A549 (cell line): ENCODE measurements at regions not wholly inside any gene's neighbourhood (a gene's known extent, or its start where the extent isn't known, plus 50 kb on each side); places are given as distances from the start of the nearest gene placed in this dataset.
"Not testable (repeated sequence)": the region's sequence is repeated elsewhere in the genome, so short reads cannot be mapped to it uniquely, and the experiment has no call there.

Experiments used
- ATAC-seq, 2 experiments: fragments of 200-7000 bp in 1 of 2; fragments of >200 bp in 1 of 2; cut with Nextera tagmentation in 1 of 2; cut with Tn5 transposase in 1 of 2; 3 replicates each; pipeline versions ENCODE4 v1.8.0 to v1.9.1; 2018 to 2020; ENCODE audit warnings: mild to moderate bottlenecking in 1 of 2, moderate library complexity in 1 of 2
- CTCF ChIA-PET: fragments of 300-600 bp; sonication (Branson Sonifier 250); formaldehyde crosslinking; extraction: SDS; loops from one replicate; lab custom pipeline; 2021; ENCODE audit warnings: antibody characterized with exemption, inconsistent platforms; lab: Yijun Ruan, JAX
- POLR2A ChIA-PET: fragments of 350-600 bp; formaldehyde crosslinking; extraction: SDS; loops from one replicate; lab custom pipeline; 2021; ENCODE audit warnings: antibody characterized with exemption, inconsistent platforms; lab: Yijun Ruan, JAX
- DNase-seq, 2 experiments: peaks; one replicate each; pipeline versions ENCODE4 v3.0.0 to v3.0.0-alpha.2; 2011 to 2016; ENCODE audit warnings: low read depth in 1 of 2, low spot score in 1 of 2
- FAIRE-seq: peaks from 2 replicates; lab custom pipeline; 2011; peaks lifted over from hg19 to GRCh38; lab: Jason Lieb, UNC
- H3K27ac ChIP-seq, 2 experiments: fragments of >200 bp; sonication (Bioruptor Twin); formaldehyde crosslinking; 3 replicates each; pipeline ENCODE4 v1.5.1; 2016 to 2017
- H3K4me1 ChIP-seq: fragments of >200 bp; sonication (Bioruptor Twin); formaldehyde crosslinking; 3 replicates; pipeline ENCODE4 v1.6.1; 2016
- H3K4me2 ChIP-seq: fragments of >200 bp; sonication (Bioruptor Twin); formaldehyde crosslinking; 3 replicates; pipeline ENCODE4 v1.6.1; 2016
- H3K4me3 ChIP-seq: fragments of >200 bp; sonication (Bioruptor Twin); formaldehyde crosslinking; 3 replicates; pipeline ENCODE4 v1.5.1; 2016
- H3K9me3 ChIP-seq: fragments of >200 bp; sonication (Bioruptor Twin); formaldehyde crosslinking; 3 replicates; pipeline ENCODE4 v1.6.1; 2016
- ZFP36 ChIP-seq: fragments of 450-650 bp; IDR thresholded peaks from 2 replicates; pipeline ENCODE4 v1.6.1; 2014; ENCODE audit warnings: borderline replicate concordance; ENCODE audit not compliant: partially characterized antibody
- WGBS: methylation state at CpG from one replicate; pipeline ENCODE4 v1.1.6; 2017; ENCODE audit errors: missing lambda C conversion rate; 5-methylcytosine and 5-hydroxymethylcytosine counted together

- ATAC-seq, FAIRE-seq, CTCF ChIA-PET, H3K4me3 ChIP-seq, H3K9me3 ChIP-seq, H3K4me2 ChIP-seq, H3K27ac ChIP-seq, DNase-seq, POLR2A ChIA-PET, H3K4me1 ChIP-seq: not testable (repeated sequence)
These were observed 2755.0 kb downstream of the RPIA start for GRCh38 chr2:91446489-91446888.

- not testable (repeated sequence) for FAIRE-seq
These were observed 2755.4 kb downstream of the RPIA start for GRCh38 chr2:91446915-91447314.

GRCh38 chr2:91447508-91447907, 2756.0 kb downstream of the RPIA start:
- POLR2A ChIA-PET, H3K4me3 ChIP-seq, ATAC-seq, FAIRE-seq, H3K27ac ChIP-seq, DNase-seq, H3K4me1 ChIP-seq, CTCF ChIA-PET, H3K9me3 ChIP-seq, H3K4me2 ChIP-seq: not testable (repeated sequence)
- WGBS, result 31% methylated on average over 6 of the region's 8 CpGs

More at GRCh38 chr2:91446915-91447314, 2755.4 kb downstream of the RPIA start:
- H3K27ac ChIP-seq, H3K9me3 ChIP-seq, H3K4me3 ChIP-seq, CTCF ChIA-PET, DNase-seq, ATAC-seq, H3K4me1 ChIP-seq, H3K4me2 ChIP-seq, POLR2A ChIA-PET: not testable (repeated sequence)
- 55% methylated on average over 6 of the region's 7 CpGs for WGBS

GRCh38 chr2:91462292-91462691, 2770.8 kb downstream of the RPIA start:
- FAIRE-seq, H3K27ac ChIP-seq, H3K4me2 ChIP-seq, ATAC-seq, CTCF ChIA-PET, POLR2A ChIA-PET, DNase-seq, H3K9me3 ChIP-seq, H3K4me3 ChIP-seq, H3K4me1 ChIP-seq: not testable (repeated sequence)
- 35% methylated on average over 9 of the region's 9 CpGs for WGBS

DNA sequence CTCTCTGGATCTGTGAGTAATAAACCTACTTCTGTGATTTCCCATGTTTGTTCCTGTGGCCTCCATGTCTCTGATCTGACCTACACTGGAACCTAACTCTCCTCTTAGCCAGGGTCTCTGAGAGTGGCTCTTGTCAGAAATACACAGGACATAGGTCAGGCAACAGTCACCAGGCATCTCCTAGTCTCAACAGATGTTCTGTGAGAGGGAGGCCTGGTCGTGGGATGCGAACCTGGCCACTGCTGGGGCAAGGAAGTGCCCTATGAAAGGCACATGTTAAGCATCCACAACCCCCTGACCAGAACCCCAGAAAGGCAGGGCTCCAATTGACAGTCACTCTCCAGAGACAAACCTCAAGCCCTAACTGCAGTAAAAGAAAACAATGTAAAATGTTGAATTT, 2771.5 kb downstream of the RPIA start:
- H3K4me2 ChIP-seq, DNase-seq, H3K4me3 ChIP-seq, FAIRE-seq, CTCF ChIA-PET, H3K4me1 ChIP-seq, H3K9me3 ChIP-seq, POLR2A ChIA-PET, H3K27ac ChIP-seq, ATAC-seq: not testable (repeated sequence)
- 0% methylated on average over 2 of the region's 2 CpGs for WGBS

GRCh38 chr2:91466780-91467363, 2775.4 kb downstream of the RPIA start:
- H3K9me3 ChIP-seq, H3K4me2 ChIP-seq, H3K4me1 ChIP-seq, POLR2A ChIA-PET, FAIRE-seq, H3K4me3 ChIP-seq, DNase-seq, H3K27ac ChIP-seq, ATAC-seq, CTCF ChIA-PET: not testable (repeated sequence)
- 0% methylated on average over 1 of the region's 1 CpG for WGBS

DNA sequence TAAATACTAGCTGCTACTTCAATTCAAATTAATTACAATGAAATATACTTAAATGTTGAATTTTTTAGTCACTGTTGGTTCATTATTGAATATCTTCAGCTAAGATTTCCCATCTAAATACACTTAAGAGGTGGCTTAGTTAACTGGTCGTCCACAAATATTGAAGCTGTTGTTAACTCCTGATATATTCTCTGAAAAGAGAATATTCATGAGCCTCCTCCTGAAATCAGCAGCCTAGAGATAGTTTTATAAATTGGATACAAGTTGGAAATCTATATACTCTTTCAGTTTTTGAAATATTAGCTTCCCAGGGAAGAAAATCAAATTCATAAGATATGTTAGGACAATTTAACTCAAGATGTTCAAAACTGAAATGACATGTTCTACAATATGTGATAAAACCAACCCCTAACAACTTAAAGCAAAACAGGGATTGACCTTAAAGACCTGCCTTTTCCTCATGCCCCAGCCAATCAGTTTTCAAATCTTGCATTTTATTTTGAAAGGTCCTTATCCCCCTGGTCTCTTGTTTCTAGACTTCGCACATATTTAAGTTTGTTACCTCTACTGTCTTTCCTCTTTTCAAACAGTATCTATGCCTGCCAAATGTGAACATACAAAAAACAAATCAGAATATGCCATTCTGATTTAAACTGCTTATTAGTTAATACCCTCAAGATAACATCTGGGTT, 2784.9 kb downstream of the RPIA start:
- WGBS, result 18% methylated on average over 2 of the region's 2 CpGs
- peaks cover 13% of the 10 kb centered on the region; the same call in 2 of the 3 replicates for H3K4me1 ChIP-seq
- FAIRE-seq, H3K27ac ChIP-seq, H3K4me3 ChIP-seq, H3K9me3 ChIP-seq, POLR2A ChIA-PET, DNase-seq, ATAC-seq, H3K4me2 ChIP-seq: not testable (repeated sequence)
- TF ChIP-seq ZFP36, result peak; percentile 3
- CTCF ChIA-PET, result interaction anchor here (0.6 kb wide), 1 partner anchor 1153 kb away, joined by 3 read pairs; no protein-coding TSS in a partner anchor

GRCh38 chr2:91476936-91477246, 2785.4 kb downstream of the RPIA start:
- FAIRE-seq, ATAC-seq, H3K4me3 ChIP-seq, DNase-seq, H3K27ac ChIP-seq, POLR2A ChIA-PET, H3K9me3 ChIP-seq: not testable (repeated sequence)
- CTCF ChIA-PET, result interaction anchor here (0.6 kb wide), 1 partner anchor 1154 kb away, joined by 3 read pairs; no protein-coding TSS in a partner anchor
- Histone ChIP-seq H3K4me2 (peak overlapping the region; percentile 96; the same call in 1 of the 3 replicates), H3K4me1 (peaks cover 13% of the 10 kb centered on the region; the same call in 2 of the 3 replicates)
- WGBS, result 25% methylated on average over 11 of the region's 25 CpGs

GRCh38 chr2:91477291-91477690, 2785.8 kb downstream of the RPIA start:
- 7% methylated on average over 22 of the region's 51 CpGs for WGBS
- ATAC-seq, FAIRE-seq, H3K27ac ChIP-seq, DNase-seq, H3K9me3 ChIP-seq, POLR2A ChIA-PET, CTCF ChIA-PET: not testable (repeated sequence)
- H3K4me2 ChIP-seq, result peak overlapping the region; percentile 96
- peaks cover 13% of the 10 kb centered on the region; the same call in 2 of the 3 replicates for H3K4me1 ChIP-seq
- H3K4me3 ChIP-seq, result peak overlapping the region; percentile 53; the same call in 2 of the 3 replicates
